KOPT-K1 (cell line): ENCODE measurements at regions not wholly inside any gene's neighbourhood (a gene's known extent, or its start where the extent isn't known, plus 50 kb on each side); places are given as distances from the start of the nearest gene placed in this dataset.
"Not testable (repeated sequence)": the region's sequence is repeated elsewhere in the genome, so short reads cannot be mapped to it uniquely, and the experiment has no call there.

ENCODE experiments used
- H3K27ac ChIP-seq: fragments of 200-600 bp; sonication (generic); 2 replicates; pipeline ENCODE4 v1.5.1; 2016; ENCODE audit warnings: antibody characterized with exemption, mild to moderate bottlenecking, low read depth, low read length; ENCODE audit not compliant: poor library complexity, severe bottlenecking
- H3K36me3 ChIP-seq: fragments of 200-600 bp; sonication (generic); 2 replicates; pipeline ENCODE4 v1.5.1; 2017; ENCODE audit warnings: antibody characterized with exemption, mild to moderate bottlenecking, low read length, moderate library complexity; ENCODE audit not compliant: insufficient read depth
- H3K9me3 ChIP-seq: fragments of 200-600 bp; sonication (generic); 2 replicates; pipeline ENCODE4 v1.5.1; 2017; ENCODE audit warnings: antibody characterized with exemption, low read length, mild to moderate bottlenecking; ENCODE audit not compliant: insufficient read depth, poor library complexity, severe bottlenecking

- not testable (repeated sequence) for H3K36me3 ChIP-seq, H3K27ac ChIP-seq
Measured at GRCh38 chr10:29388112-29388511, 99.2 kb downstream of the LYZL1 start.

GRCh38 chr10:29389493-29389892 is 100.6 kb downstream of the LYZL1 start:
- Histone ChIP-seq H3K27ac (peak overlapping the region; percentile 4), H3K9me3 (no peaks in the 10 kb centered on the region), H3K36me3 (no peaks in the 10 kb centered on the region)

More at GRCh38 chr10:29388112-29388511, 99.2 kb downstream of the LYZL1 start:
- H3K9me3 ChIP-seq = not testable (repeated sequence)

GRCh38 chr10:29389935-29390334 is 101.1 kb downstream of the LYZL1 start:
- H3K27ac ChIP-seq = peak overlapping the region; percentile 4
- no peaks in the 10 kb centered on the region for H3K9me3 ChIP-seq
- no peaks in the 10 kb centered on the region for H3K36me3 ChIP-seq

GRCh38 chr10:29392376-29393021 is 103.6 kb downstream of the LYZL1 start:
- H3K36me3 ChIP-seq = no peaks in the 10 kb centered on the region
- no peak overlapping the region for H3K27ac ChIP-seq
- H3K9me3 ChIP-seq = no peaks in the 10 kb centered on the region

GRCh38 chr10:29394321-29394932 is 105.6 kb downstream of the LYZL1 start:
- no peaks in the 10 kb centered on the region for H3K9me3 ChIP-seq
- no peak overlapping the region for H3K27ac ChIP-seq

GRCh38 chr10:29395409-29395808 is 106.5 kb downstream of the LYZL1 start:
- Histone ChIP-seq H3K36me3 (no peaks in the 10 kb centered on the region), H3K9me3 (peaks cover under 1% of the 10 kb centered on the region), H3K27ac (no peak overlapping the region)

More at GRCh38 chr10:29394321-29394932, 105.6 kb downstream of the LYZL1 start:
- H3K36me3 ChIP-seq = no peaks in the 10 kb centered on the region

GRCh38 chr10:29397221-29397620 is 108.4 kb downstream of the LYZL1 start:
- H3K27ac ChIP-seq = no peak overlapping the region
- peaks cover 10% of the 10 kb centered on the region for H3K9me3 ChIP-seq
- H3K36me3 ChIP-seq = no peaks in the 10 kb centered on the region

- peaks cover 24% of the 10 kb centered on the region for H3K9me3 ChIP-seq
Measured at GRCh38 chr10:29403208-29403607, 114.3 kb downstream of the LYZL1 start.

GRCh38 chr10:29407280-29407858 is 118.5 kb downstream of the LYZL1 start:
- no peak overlapping the region for H3K27ac ChIP-seq

More at GRCh38 chr10:29403208-29403607, 114.3 kb downstream of the LYZL1 start:
- Histone ChIP-seq H3K36me3 (no peaks in the 10 kb centered on the region), H3K27ac (no peak overlapping the region)

More at GRCh38 chr10:29407280-29407858, 118.5 kb downstream of the LYZL1 start:
- peaks cover 15% of the 10 kb centered on the region for H3K9me3 ChIP-seq
- H3K36me3 ChIP-seq = no peaks in the 10 kb centered on the region
